NB4 (cell line): ENCODE measurements at regions not wholly inside any gene's neighbourhood (a gene's known extent, or its start where the extent isn't known, plus 50 kb on each side); places are given as distances from the start of the nearest gene placed in this dataset.

Experiments
- CTCF ChIP-seq: IDR thresholded peaks from one replicate; pipeline ENCODE4 v1.5.1; 2012; ENCODE audit warnings: low read depth, low read length
- MAX ChIP-seq: IDR thresholded peaks from 2 replicates; pipeline ENCODE4 v1.6.1; 2011; ENCODE audit warnings: low read depth, low read length
- MYC ChIP-seq: IDR thresholded peaks from 2 replicates; pipeline ENCODE4 v1.6.1; 2011; ENCODE audit warnings: low read depth, low read length
- POLR2A ChIP-seq: IDR thresholded peaks from 2 replicates; pipeline ENCODE4 v1.6.1; 2011; ENCODE audit warnings: mild to moderate bottlenecking; ENCODE audit not compliant: insufficient read length; ENCODE audit errors: extremely low read depth

GRCh38 chr10:57775250-57775649, 492.4 kb downstream of the IPMK start:
- no peak for TF ChIP-seq CTCF
- TF ChIP-seq POLR2A: no peak
- TF ChIP-seq MAX: no peak
- TF ChIP-seq MYC: no peak
